Activated CD4-positive, alpha-beta T cell treated with anti-CD3 and anti-CD28 coated beads, Interleukin-2, Interleukin-4, amounts not matched to agents 100 ng/mL and 50 ng/mL, durations not matched to agents 16 hours and 8 hours (primary cell): ENCODE measurements at regions not wholly inside any gene's neighbourhood (a gene's known extent, or its start where the extent isn't known, plus 50 kb on each side); places are given as distances from the start of the nearest gene placed in this dataset.

Experiments used
- DNase-seq: peaks from one replicate; pipeline ENCODE4 v3.0.0-alpha.2; 2020; ENCODE audit warnings: low spot score

GRCh38 chr13:109669956-109670355, 116.4 kb downstream of the IRS2 start:
- DNase-seq: no peak

- no peak for DNase-seq
Measured at GRCh38 chr13:109669234-109669612, 117.2 kb downstream of the IRS2 start.

GRCh38 chr13:109668433-109669233, 117.8 kb downstream of the IRS2 start:
- no peak for DNase-seq

GRCh38 chr13:109667807-109668291, 118.5 kb downstream of the IRS2 start:
- DNase-seq: no peak

GRCh38 chr13:109667056-109667455, 119.3 kb downstream of the IRS2 start:
- no peak for DNase-seq

- no peak for DNase-seq
Measured at GRCh38 chr13:109666656-109667055, 119.7 kb downstream of the IRS2 start.

- no peak for DNase-seq
Measured at GRCh38 chr13:109665781-109666249, 120.6 kb downstream of the IRS2 start.

- DNase-seq: no peak
Measured at GRCh38 chr13:109665240-109665639, 121.1 kb downstream of the IRS2 start.

- no peak for DNase-seq
Measured at GRCh38 chr13:109657395-109657794, 129.0 kb downstream of the IRS2 start.

- DNase-seq: no peak
Measured at GRCh38 chr13:109656206-109656605, 130.2 kb downstream of the IRS2 start.

- no peak for DNase-seq
Measured at GRCh38 chr13:109655611-109656010, 130.8 kb downstream of the IRS2 start.

GRCh38 chr13:109655206-109655600, 131.2 kb downstream of the IRS2 start:
- no peak for DNase-seq

- no peak for DNase-seq
Measured at GRCh38 chr13:109654341-109655205, 131.8 kb downstream of the IRS2 start.

GRCh38 chr13:109652531-109652930, 133.9 kb downstream of the IRS2 start:
- no peak for DNase-seq

GRCh38 chr13:109651854-109652253, 134.5 kb downstream of the IRS2 start:
- DNase-seq: no peak

- no peak for DNase-seq
Measured at GRCh38 chr13:109651311-109651710, 135.1 kb downstream of the IRS2 start.

- DNase-seq: no peak
Measured at GRCh38 chr13:109650861-109651260, 135.5 kb downstream of the IRS2 start.

- no peak for DNase-seq
Measured at GRCh38 chr13:109649713-109650112, 136.7 kb downstream of the IRS2 start.

- no peak for DNase-seq
Measured at GRCh38 chr13:109647699-109648098, 138.7 kb downstream of the IRS2 start.

GRCh38 chr13:109647053-109647452, 139.3 kb downstream of the IRS2 start:
- DNase-seq: no peak

- DNase-seq: no peak
Measured at GRCh38 chr13:109646423-109646822, 140.0 kb downstream of the IRS2 start.

GRCh38 chr13:109645831-109646230, 140.6 kb downstream of the IRS2 start:
- no peak for DNase-seq

GRCh38 chr13:109644956-109645355, 141.4 kb downstream of the IRS2 start:
- no peak for DNase-seq
